ENCODE measurements at regions not wholly inside any gene's neighbourhood (a gene's known extent, or its start where the extent isn't known, plus 50 kb on each side); places are given as distances from the start of the nearest gene placed in this dataset.

DNA sequence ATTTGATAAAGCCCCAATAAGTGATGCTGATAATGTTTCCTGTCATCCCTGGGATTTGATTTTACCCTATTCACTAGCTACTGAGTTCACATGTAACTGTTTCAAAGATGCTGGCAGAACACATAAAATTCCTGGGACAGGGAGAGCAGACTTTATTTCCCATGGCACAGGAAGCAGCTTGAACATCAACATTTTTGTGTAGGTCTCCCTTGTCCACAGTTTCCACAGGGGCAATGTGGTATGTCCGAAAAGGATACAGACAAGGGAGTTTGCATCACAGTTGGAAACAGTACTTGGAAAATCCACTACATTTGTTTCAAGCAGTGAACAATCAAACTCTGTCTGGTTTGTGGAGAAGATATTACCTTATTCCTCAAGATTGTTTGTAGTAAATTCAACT, 129.2 kb upstream of the KLHL4 start:
- Histone ChIP-seq H3K9me3 (no peaks in the 10 kb centered on the region), H3K4me3 (no peak overlapping the region), H3K36me3 (ENCODE audit: low read depth) (no peaks in the 10 kb centered on the region), H3K4me1 (ENCODE audit: low read depth) (no peaks in the 10 kb centered on the region)
- intact Hi-C loops (cut with DNase I, micrococcal nuclease) = no loop called here
- TF ChIP-seq, protein P1, sequence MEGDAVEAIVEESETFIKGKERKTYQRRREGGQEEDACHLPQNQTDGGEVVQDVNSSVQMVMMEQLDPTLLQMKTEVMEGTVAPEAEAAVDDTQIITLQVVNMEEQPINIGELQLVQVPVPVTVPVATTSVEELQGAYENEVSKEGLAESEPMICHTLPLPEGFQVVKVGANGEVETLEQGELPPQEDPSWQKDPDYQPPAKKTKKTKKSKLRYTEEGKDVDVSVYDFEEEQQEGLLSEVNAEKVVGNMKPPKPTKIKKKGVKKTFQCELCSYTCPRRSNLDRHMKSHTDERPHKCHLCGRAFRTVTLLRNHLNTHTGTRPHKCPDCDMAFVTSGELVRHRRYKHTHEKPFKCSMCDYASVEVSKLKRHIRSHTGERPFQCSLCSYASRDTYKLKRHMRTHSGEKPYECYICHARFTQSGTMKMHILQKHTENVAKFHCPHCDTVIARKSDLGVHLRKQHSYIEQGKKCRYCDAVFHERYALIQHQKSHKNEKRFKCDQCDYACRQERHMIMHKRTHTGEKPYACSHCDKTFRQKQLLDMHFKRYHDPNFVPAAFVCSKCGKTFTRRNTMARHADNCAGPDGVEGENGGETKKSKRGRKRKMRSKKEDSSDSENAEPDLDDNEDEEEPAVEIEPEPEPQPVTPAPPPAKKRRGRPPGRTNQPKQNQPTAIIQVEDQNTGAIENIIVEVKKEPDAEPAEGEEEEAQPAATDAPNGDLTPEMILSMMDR (IDR thresholded peaks at IDR 0.05) = no peak
- ATAC-seq (no peak), DNase-seq (no peak)

DNA sequence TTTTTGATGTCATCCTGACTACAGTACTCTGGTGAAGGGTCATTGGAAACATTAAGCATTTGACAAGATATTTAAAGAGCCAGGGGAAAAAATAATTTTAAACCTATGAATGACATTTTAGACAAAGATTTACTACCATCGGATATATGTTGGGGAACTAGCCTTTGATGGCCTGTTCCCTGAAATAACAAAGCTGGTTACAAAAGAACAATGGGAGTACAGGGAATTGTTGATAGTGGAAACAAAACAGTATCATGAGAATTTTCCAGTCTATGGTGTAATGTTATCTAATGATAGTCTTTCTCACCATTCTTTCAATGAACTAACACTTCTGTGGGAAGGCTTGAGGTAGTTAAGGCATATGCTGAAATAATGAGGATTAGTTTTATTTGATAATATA, 125.9 kb upstream of the KLHL4 start:
- no peak overlapping the region for H3K4me3 ChIP-seq
- H3K9me3 ChIP-seq = no peaks in the 10 kb centered on the region
- TF ChIP-seq, protein P1 (IDR thresholded peaks at IDR 0.05) = no peak
- H3K36me3 ChIP-seq (ENCODE audit: low read depth) = no peaks in the 10 kb centered on the region
- H3K4me1 ChIP-seq (ENCODE audit: low read depth) = no peaks in the 10 kb centered on the region
- DNase-seq (no peak), ATAC-seq (no peak)
- intact Hi-C loops (cut with DNase I, micrococcal nuclease) = no loop called here

DNA sequence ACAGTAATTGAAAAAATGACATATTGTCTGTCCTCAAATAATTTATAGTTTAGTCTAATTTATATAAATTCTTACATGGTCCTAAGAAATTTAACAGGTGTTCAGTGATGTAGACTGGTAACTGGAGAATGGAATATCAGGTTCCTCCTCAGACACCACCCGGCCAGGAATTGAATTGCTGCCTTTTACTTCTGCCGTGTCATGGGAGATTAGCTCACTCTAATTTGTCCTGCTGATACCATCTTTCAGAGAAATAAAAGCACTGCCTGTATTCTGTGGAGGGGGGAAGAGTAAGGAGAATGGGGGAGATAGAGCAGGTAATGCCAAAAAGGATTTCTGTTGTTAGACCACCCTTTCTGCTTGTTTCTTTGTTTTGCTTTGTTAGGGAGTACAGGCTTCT, 125.2 kb upstream of the KLHL4 start:
- TF ChIP-seq, protein P1 (IDR thresholded peaks at IDR 0.05) = no peak
- intact Hi-C loops (cut with DNase I, micrococcal nuclease) = no loop called here
- Histone ChIP-seq H3K4me1 (ENCODE audit: low read depth) (no peaks in the 10 kb centered on the region), H3K4me3 (no peak overlapping the region), H3K36me3 (ENCODE audit: low read depth) (no peaks in the 10 kb centered on the region), H3K9me3 (no peaks in the 10 kb centered on the region)
- ATAC-seq (no peak), DNase-seq (no peak)

DNA sequence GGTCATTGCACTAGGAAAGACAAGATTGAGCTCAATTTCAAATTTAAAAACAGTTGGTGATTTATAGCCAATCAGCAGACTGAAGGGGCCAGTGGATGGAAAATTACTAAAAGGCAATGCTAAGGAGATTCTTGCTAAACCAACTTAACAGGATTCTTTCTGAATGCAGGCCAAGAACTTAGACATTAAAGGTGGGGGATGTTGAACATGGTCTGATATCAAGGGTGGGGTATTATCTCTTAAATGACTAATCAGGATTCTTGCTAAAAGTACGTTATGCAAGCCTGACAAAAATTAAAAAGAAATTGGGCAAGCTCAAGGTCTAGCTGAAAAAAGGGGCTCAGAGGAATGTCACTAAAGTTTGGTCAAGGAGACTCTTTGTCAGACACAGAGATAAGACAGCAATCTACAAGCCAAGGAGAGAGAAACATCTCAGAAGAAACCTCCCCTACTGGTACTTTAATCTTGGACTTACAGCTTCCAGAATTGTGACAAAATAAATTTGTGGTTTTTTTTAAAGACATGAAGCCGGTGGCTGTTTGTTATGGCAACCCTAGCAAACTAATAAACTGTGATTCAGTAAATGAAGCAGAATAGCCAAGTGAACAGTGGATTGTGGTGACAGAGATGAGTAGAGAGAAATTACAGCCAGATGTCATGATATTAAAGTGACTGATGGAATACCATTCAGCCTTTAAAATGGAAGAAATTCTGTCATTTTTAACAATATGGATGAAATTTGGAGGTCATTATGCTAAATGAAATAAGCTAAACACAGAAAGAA, 120.3 kb upstream of the KLHL4 start:
- no peak for ATAC-seq

DNA sequence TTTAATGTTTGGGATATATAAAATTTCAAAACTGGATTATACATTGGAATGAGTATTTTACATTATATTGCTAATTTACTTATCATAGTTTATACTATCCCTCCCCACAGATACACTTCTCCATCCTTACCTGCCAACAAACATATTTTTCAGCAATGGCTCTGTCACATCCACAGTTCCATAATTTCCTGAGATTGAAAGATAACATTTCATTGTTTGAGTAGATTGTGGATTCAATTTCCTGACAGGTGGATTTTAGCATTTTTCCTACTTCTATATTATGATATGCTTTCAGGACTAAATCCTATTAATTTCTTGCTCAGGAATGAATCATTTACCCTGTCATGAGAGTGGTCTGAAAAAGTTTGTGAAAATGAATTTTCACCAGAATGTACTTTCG, 115.3 kb upstream of the KLHL4 start:
- Histone ChIP-seq H3K4me3 (no peak overlapping the region), H3K9me3 (no peaks in the 10 kb centered on the region), H3K36me3 (ENCODE audit: low read depth) (no peaks in the 10 kb centered on the region), H3K4me1 (ENCODE audit: low read depth) (no peaks in the 10 kb centered on the region)
- DNase-seq (no peak), ATAC-seq (no peak)
- intact Hi-C loops (cut with DNase I, micrococcal nuclease) = no loop called here
- TF ChIP-seq, protein P1 (IDR thresholded peaks at IDR 0.05) = no peak

More for the DNA sequence above, 120.3 kb upstream of the KLHL4 start:
- DNase-seq = no peak
- no peaks in the 10 kb centered on the region for H3K9me3 ChIP-seq
- intact Hi-C loops (cut with DNase I, micrococcal nuclease) = no loop called here
- no peak overlapping the region for H3K4me3 ChIP-seq
- no peaks in the 10 kb centered on the region for H3K36me3 ChIP-seq (ENCODE audit: low read depth)
- H3K4me1 ChIP-seq (ENCODE audit: low read depth) = no peaks in the 10 kb centered on the region
- TF ChIP-seq, protein P1 (IDR thresholded peaks at IDR 0.05) = no peak

Measured in mucosa of descending colon (tissue), 3 donors.